ENCODE measurements at regions not wholly inside any gene's neighbourhood (a gene's known extent, or its start where the extent isn't known, plus 50 kb on each side); places are given as distances from the start of the nearest gene placed in this dataset.

GRCh38 chr3:191543897-191544296 lies 82.9 kb downstream of the PYDC2 start:
- no peak for DNase-seq (ENCODE audit: low spot score)
- ATAC-seq (ENCODE audit: low FRiP score): no peak
- TF ChIP-seq CTCF (IDR thresholded peaks at IDR 0.05): no peak

DNA sequence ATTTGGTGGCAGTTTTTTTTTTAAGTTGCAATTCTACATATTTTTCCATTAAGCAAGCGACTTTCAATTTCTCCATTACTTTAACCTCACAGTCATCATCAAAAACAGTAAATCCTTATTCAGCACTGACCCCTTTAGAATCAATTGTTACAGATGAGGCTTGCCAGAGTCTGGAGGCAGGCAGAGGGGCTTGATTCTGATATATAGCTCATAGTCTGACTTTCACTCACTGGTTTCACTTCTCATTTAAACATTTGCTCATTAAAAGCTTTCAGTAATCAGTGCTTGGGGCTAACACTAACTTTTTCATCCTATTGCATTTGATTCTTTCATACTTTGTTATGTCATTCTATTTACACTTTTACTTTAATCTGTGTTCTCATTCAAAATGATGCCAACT lies 88.4 kb downstream of the PYDC2 start:
- no peak for TF ChIP-seq CTCF (IDR thresholded peaks at IDR 0.05)
- ATAC-seq (ENCODE audit: low FRiP score) (no peak), DNase-seq (ENCODE audit: low spot score) (no peak)

DNA sequence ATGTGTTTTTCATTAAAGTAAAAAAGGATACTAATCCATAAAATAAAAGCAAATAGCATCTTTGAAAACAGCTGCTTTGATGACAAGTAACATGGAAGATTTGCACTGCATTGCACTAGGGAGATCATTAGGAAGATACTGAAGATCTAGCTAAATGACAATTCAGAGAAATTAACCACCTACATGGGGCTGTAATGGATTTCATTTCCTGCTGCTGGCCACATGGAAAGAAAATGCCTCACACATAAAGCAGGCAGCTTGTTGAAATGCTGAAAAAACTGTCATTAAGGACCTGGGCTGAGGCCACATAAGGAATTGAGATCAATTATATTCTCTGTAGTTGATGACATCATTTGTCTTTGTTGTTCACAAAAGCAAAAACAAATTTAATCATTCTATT lies 94.1 kb downstream of the PYDC2 start:
- no peak for DNase-seq (ENCODE audit: low spot score)
- ATAC-seq (ENCODE audit: low FRiP score): no peak
- no peak for TF ChIP-seq CTCF (IDR thresholded peaks at IDR 0.05)

GRCh38 chr3:191557322-191557721 lies 96.4 kb downstream of the PYDC2 start:
- TF ChIP-seq CTCF (IDR thresholded peaks at IDR 0.05): no peak
- no peak for ATAC-seq (ENCODE audit: low FRiP score)

GRCh38 chr3:191563722-191564121 lies 102.8 kb downstream of the PYDC2 start:
- no peak for ATAC-seq (ENCODE audit: low FRiP score)
- no peak for DNase-seq (ENCODE audit: low spot score)
- no peak for TF ChIP-seq CTCF (IDR thresholded peaks at IDR 0.05)

More at GRCh38 chr3:191557322-191557721, 96.4 kb downstream of the PYDC2 start:
- DNase-seq (ENCODE audit: low spot score): no peak

GRCh38 chr3:191566469-191566868 lies 105.5 kb downstream of the PYDC2 start:
- no peak for TF ChIP-seq CTCF (IDR thresholded peaks at IDR 0.05)
- no peak for DNase-seq (ENCODE audit: low spot score)
- no peak for ATAC-seq (ENCODE audit: low FRiP score)

DNA sequence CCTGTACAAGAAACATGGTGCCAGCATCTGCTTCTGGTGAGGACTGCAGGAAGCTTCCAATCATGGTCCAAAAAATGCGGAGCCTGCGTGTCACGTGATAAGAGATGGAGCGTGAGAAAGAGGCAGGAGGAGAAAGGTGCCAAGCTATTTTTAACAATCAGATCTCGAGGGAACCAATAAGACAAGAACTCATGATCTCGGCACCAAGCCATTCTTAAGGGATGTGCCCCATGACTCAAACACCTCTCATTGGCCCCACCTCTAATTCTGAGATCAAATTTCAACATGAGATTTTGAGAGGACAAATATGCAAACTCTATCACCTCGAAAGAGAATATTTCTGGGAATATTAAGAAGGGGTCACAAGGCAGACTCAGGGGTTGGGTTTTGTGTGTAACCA lies 107.2 kb downstream of the PYDC2 start:
- DNase-seq (ENCODE audit: low spot score) (no peak), ATAC-seq (ENCODE audit: low FRiP score) (no peak)
- no peak for TF ChIP-seq CTCF (IDR thresholded peaks at IDR 0.05)
